ENCODE measurements at regions not wholly inside any gene's neighbourhood (a gene's known extent, or its start where the extent isn't known, plus 50 kb on each side); places are given as distances from the start of the nearest gene placed in this dataset.

DNA sequence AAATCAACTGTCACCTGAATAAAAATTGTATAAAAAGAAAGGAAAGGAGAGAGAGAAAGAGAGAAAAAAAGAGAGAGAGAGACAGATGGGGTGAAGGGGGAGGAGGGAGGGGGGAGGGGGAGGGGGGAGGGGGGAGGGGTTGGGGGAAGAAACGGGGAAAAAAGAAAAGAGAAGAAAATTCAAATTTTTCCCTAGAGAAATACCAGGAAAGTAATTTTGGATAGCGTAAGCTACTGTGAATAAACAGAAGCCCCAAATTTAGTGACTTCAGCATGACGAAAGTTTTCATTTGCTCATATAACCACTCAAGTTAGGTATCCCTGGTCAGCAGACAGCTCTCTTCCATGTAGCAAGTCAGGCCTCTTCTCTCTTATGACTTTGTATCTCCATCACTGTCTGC, 289.4 kb upstream of the MYOCD start:
- DNase-seq (ENCODE audit: low spot score) = no peak

DNA sequence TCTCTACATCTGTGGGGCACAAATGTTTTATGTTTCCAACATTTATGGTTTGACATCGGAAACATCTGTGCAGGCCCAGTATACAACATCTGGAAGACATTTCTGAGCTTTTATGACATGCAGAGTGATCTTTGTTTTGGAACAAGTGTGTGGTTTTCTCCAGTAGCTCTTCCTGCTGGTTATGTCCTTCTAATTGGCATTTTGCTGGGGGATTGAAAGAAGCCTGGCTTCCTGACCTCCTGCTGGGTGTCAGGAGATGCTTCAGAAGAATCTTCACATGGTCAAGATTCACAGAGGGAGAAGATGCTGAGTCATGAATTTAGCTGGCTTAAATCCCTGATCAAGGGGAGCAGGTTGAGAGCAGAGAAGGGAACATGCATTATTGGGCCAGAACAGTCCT, 279.5 kb upstream of the MYOCD start:
- peak; percentile 20 for DNase-seq (ENCODE audit: low spot score)

DNA sequence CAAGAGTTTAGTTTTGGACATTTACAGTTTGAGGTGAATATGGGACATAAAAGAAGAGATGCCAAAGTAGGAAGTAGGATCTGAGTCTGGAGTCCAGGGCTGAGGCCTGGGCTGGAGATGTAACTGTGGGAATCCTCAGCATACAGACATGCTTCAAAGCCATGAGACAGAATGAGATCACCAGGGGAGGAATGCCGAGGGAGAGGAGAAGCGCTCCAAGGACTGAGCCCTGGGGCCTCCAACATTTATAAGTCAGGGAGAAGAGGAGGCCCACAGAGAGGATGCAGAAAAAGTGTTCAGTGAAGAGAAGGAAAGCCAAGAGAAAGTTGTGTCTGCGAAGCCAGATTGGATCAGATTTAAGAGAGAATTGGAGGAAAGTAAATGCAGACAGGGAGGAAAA, 277.5 kb upstream of the MYOCD start:
- peak; percentile 76 for DNase-seq (ENCODE audit: low spot score)

DNA sequence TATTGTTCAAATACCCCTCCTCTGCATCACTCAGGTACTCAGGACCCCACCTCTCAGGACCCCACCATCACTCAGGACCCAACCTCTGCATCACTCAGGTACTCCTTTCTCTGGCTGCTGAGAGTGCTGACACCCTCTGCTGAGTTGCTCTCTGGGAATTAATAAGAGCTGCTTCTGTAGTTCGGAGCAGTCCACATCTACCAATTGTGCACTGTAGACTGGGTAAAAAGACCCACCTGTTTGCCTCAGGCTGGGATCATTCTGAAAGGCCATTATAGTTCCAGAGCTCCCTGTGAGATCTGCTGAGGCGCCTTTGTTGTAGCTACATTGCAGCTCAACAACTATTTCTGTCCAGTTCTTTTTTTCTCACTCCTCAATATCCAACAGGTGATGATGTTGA, 276.3 kb upstream of the MYOCD start:
- DNase-seq (ENCODE audit: low spot score) = no peak

DNA sequence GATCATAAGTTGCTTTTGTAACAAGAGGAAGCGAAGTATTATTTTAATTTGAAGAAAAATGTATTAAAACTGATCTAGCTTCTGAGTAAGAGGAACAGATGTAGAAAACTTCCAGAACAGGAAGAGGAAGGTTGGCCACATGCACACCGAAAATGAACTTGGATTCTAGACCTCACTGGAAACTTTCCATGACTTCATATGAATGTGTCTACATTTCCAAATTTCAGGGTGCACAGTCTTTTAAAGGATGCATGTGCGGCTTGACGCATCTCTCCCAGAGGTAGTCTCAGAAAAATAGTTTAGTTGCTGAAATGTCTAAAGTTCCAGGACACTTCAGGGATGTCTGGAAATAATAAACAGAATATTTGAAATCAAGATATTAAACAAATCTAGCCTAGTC, 275.1 kb upstream of the MYOCD start:
- no peak for DNase-seq (ENCODE audit: low spot score)

DNA sequence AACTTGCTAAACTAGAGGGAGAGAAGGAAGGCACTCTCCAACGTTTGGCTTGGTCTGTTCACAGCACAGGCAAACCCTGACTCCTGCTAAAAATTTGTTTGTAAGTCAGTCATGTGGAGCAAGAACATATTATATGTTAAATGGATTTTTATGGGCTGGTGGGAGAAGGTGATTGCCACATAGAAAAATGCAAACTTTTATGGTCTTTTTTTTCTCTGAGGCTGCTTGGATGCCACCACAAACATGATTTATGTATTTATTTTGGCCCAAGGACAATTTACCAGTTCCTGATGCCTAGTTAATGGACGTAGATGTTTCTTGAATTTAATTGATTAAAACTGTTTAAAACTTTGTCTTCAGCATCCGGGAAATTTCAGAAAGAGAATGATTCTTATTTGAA, 274.2 kb upstream of the MYOCD start:
- no peak for DNase-seq (ENCODE audit: low spot score)

DNA sequence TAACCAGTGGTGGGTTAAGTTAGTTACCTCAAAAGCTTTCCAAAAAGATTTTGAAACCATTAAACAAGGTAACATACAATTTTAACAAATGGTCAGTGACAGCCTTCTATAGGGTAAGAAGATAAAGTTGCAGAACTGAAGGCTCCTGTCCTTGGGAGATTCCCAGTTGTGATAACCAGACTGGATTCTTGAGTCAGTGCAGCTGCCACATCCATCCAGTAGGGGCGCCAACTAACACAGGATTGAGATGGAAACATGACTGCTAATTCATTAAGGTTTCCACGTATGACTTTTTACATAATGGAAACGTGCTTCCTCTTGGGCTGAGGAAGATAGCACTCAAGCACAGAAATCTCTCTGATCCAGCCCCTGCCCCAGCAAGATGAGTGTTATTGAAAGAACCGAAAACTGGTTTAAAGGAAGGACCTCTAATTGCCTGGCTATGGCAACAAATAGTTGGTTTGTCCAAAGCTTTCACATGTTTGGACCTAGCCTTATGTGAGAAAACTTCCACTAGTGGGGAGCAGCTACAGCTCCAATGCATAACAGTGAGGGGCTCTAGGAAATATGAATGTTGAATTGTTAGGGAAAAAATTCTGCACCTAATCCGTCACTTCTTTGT, 269.8 kb upstream of the MYOCD start:
- DNase-seq (ENCODE audit: low spot score) = peak; percentile 40

DNA sequence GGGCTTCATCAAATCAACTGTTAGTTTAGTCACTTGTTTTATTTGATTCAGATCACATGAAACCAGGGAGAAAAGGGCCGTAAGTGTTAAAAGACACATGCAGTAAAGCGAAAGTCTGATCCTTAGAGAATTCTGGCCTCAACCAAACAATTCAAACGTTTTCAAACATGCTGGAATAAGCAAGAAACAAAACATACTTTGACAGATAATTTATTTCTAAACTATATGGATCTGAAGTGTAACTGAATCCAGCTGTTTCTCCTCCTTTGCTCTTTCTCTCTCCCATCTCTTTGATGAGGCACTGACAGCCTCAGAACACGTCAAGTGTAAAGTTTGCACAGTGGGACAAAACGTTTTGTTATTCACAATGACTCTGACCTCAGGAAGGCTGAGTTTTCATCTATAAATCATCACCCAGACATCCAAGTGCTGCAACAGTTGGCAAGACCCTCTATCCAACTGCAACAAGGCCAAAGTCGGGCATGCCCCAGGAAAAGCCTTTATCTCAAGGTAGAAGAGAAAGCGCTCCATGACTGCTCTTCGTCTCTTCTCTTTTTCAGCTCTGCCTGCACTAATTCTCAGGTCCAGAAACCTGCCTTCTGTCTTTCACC, 267.1 kb upstream of the MYOCD start:
- no peak for DNase-seq (ENCODE audit: low spot score)

DNA sequence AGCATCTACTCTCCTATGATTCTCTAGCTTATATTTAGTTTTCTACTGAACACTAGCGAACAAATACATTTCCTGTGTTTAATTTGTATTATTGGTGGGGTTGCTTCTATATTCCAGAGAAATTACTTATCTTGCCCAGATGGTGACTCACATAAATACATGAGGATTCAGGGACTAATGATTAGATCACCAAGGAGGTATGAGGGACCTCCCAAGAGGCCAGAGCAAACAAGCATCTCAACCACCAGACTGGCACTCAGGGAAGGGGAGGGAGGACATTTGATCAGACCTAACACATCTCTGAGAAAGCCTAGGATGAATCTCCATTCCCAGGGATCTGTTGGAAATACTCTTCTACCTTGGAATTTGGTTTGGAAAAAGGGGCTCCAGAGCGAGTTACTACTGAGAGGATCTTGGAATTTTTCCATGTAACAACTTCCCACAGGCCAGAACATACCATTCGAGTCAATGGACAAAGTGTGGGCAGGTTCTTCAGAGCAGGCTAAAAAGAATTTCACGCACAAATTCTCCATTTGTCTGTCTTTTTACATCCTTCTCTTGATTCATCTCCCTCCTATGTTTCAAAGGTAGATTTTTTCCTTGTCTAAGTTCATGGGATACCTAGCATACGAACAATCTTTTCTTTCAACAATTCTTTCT, 262.6 kb upstream of the MYOCD start:
- peak; percentile 56 for DNase-seq (ENCODE audit: low spot score)

DNA sequence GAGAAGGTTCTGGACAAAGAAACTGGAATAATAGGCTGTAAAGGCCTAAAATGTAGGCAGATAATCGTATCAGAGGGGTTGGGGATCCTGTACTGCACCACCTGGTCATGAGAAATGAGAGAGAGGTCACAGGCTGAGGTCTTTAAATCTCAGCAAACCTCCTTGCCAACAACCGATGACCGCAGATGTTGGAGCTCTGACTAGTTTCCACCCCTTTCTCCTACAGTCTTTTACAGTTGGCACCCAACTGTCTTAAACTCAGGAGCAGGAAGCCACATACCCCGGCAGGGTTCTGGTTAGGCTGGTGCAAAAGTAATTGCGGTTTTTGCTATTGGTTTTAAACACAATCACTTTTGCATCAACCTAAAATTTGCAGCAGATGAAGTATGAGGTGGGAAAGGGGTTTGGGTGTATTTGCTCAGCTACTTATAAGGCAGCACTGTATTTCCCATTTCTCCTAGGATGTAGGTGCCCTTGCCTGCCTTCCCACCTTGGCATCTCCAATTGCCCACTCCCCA, 261.8 kb upstream of the MYOCD start:
- no peak for DNase-seq (ENCODE audit: low spot score)

DNA sequence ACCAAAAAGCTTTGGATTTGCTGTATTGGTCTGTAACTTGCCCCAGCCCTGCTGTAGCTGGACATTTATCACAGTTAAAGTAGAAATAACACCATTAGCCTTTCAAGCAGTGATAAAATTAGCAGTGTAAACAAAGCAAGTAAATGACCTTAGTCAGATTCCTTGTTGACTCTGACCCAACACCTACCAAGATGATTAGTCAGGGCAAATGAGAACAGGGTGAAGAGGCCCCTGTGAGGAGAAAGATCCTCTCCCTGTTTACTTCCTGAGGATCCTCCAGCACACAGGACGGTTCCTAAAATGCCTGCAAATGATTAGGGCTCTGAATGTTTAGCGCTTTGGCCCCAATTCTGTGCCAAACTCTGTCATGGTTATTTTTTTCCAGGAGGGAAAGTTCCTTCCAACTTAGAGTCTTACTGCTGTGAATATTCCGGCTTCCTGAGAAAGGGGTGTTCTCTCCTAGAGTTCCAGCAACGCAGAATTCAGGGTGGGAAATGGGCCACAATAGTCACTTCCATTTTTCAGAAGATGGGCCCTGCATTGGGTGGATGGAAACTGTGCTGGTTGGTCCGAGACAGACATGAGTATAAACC, 259.0 kb upstream of the MYOCD start:
- DNase-seq (ENCODE audit: low spot score) = peak; percentile 36

DNA sequence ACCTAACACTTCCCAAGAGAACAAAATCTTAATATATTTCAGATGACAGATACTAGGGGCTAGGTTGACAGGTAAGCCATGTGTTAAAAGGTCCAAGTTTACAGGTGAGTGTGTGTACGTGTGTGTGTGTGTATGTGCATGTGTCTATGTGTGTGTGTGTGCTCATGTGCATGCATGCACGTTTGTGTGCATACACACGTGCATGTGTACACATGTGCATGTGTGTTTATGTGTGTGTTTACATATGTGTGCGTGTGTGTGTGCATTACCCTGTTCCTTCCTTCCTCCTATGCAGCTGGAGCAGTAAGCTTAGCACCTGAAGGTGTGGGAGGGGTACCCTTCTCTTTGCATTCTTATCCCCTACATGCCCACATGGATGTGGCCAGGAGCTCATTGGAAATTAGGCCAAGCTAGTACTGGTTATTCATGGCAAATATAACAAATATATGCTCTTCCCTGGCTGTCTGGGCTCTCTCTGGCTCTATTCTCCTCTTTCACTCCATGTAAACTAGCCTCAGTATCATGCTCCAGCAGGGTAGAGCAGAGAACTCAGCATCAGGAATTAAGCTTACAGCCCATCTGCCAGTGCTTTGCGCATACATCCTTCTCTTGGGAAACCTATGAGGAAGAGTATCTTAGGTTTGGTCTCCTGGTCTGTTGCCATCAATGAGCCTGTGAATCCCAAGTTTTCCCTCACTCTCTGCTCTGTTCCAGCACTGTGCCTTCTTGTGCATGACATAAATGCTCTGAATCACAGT, 258.0 kb upstream of the MYOCD start:
- DNase-seq (ENCODE audit: low spot score) = no peak

DNA sequence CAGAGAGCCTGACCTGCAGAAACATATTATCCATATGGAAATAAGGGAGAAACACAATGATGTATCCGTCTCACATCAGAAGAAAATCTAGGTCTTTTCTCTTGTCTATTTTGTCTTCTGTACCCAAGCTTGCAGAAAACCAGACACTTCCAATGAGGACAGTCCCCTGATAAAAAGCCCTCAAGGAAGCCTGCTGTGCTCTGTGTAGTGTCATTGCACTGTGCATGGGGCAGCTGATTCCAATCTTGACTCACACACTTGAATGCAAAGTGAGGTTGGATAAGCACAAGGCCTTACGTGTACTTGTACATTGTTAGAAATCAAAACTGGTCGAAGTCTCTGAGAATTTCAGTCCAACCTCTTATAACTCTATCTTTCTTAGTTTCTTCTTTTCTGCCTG, 256.6 kb upstream of the MYOCD start:
- no peak for DNase-seq (ENCODE audit: low spot score)

DNA sequence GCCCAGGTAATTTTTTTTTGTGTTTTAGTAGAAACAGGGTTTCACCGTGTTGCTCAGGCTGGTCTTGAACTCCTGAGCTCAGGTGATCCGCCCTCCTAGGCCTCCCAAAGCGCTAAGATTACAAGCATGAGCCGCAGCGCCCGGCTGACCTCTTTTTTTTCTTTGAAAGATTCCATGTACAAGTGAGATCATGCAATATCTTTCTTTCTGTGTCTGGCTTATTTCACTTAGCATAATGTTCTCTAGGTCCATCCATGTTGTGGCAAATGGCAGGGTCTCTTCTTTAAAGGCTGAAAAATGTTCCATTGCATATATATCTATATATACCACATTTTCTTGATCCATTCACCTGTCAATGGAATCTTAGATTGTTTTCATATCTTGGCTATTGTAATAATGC, 255.0 kb upstream of the MYOCD start:
- no peak for DNase-seq (ENCODE audit: low spot score)

DNA sequence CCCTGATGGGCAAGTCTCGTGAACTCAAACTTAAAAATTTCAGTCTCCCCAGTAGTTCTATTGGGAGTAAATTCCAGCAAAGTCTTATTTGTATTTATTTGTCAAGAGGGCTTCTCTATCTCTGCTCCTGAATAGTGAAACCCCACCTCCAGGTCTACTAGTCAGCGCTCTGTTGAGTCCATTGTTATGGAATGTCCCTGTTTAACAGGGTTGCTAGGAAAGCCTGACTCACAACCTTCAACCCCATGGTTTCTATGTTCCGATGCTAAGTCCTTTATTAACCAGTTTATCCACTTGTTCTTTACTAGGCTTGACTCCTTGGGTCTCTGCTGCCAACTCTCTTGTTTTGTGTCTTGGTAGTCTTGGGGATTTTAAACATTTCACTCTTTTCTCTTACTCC, 250.7 kb upstream of the MYOCD start:
- peak; percentile 82 for DNase-seq (ENCODE audit: low spot score)

DNA sequence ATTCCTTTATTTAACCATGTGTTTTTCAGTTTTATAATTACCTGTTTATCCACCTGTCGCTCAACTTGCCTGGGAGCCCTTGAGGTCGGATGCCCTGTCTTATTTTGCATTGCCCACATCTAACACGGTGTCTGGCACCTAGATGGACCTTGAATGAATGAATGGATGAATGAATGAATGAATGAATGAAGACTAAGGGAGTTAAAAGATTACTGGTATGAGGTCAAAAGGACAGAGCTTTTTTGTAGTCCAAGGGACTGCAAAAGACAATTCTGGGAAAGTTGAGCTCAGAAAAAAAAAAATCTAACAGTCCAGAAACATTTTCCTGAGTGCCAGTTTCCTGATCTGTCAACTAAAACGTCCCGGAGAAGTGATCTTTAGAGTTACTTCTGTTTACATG, 244.6 kb upstream of the MYOCD start:
- no peak for DNase-seq (ENCODE audit: low spot score)

DNA sequence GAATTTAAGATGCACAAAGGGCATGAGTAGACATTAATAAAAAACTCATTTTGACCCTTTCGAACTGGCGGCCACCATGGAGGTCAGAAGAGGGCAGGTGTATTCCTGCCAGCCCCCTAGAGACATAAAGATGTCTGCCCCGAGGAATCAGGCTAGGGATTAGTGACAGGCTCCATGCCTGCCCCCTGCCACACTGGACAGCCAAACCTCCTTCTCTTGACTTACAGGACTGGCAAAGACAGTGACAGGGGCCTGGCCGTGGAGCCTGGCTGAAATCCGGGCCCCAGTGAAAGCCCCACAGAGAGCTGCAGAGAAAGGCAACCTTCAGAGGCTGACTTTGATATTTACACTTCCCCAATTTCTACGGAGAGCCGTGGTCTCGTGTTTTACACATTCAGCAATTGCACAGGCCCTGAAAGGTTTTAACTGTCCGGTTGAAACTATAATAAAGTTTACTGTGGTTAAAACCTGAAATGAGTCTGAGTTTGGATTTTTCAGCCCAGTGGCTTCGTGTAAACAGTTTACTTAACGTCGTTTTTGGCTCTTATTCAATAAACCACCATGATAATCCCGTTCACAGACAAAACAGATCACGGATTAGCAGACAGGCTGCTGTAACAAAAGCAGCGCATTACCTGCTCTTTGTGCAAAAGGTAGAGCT, 243.9 kb upstream of the MYOCD start:
- DNase-seq (ENCODE audit: low spot score) = no peak

DNA sequence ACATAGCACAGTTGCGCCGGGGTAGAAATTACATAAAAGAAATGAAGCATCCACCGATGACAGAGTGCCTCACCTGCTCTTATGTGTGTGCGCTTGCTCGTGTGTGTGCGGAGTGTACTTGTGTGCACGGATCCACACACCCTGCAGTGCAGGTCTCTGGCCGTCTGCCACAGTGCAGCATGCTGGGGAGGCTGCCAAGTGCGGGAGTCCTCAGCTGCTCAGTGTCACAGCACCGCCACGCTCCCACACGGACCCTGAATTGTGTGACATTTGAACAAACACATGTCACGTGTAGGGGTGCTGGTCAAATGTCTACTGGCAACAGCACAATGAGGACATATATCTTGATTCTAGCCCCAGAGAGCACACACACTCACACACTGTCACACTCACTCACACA, 243.0 kb upstream of the MYOCD start:
- no peak for DNase-seq (ENCODE audit: low spot score)

DNA sequence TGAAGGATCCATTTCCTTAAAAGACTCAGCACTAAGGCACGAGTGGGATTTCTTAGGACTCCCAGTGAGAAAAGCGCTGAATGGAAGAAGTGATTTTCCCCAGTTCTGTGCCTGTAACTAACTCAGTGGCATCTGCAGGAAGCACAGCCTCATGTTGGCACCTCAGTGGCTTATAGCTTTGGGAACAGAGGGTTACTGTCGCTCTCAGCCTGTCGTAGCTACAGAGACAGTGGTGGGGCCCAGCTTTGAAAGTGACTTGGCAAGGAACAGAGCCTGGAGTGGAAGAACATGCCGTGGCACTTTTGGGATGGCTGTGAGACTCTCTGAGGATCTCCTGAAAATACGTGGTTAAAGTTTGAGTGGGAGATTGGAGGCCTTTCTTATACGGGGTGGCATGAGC, 242.4 kb upstream of the MYOCD start:
- no peak for DNase-seq (ENCODE audit: low spot score)

DNA sequence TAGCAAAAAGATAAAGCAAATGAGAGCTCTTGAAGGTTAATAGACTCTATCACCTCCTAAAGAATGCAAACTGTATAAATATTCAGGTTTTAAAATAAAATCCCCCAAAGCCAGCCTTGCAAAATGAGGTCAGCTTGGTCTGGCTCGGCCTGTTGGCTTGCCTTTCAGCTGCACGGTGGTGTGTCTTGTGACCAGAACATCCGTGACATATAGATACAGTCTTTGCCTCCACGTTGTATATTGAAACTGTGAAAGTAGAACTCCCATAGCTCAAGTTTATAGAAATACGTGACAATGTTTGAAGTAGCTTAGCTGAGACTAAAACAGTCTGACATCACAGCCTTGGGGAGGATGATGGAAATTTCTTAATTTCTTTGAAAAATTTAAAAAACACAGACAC, 236.6 kb upstream of the MYOCD start:
- no peak for DNase-seq (ENCODE audit: low spot score)

DNA sequence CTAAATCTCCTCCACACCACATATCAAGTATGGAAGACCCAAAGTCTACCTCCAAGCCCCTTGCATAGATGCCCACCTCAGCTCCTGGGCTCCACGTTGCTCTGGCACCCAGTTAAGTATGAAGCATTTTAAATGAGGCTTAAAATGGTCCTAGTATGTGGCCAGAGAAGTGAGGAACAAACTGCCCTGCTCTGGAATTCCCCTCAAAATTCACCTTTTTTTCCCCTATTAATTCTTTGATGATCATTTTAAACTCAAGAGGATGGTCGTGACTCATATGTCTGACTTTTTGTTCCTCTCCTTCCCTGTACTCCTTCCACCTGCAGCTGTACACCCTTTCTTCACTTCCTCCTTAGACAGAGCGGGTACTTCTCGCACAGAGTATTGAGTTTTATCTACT, 234.5 kb upstream of the MYOCD start:
- DNase-seq (ENCODE audit: low spot score) = no peak

DNA sequence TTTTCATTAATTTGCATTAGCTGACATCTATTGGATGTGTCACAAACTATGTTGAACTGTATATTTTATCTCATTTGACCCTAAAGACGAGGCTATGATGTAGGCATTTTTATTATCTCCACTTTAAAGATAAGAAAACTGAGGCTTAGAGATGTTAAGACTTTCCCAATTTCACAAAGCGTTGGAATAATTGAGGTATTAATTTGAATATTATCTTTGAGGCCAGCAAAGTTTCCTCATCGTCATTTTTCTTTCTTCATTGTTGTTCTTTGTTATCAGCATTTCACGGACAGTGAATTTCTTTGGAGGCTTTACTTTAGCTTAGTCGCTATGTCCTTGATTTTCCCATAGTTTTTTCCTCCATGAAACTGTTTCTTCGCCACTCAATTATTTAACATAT, 227.5 kb upstream of the MYOCD start:
- no peak for DNase-seq (ENCODE audit: low spot score)
